Suppressor macrophage treated with lipopolysaccharide for 4 hours (primary cell): ENCODE measurements at regions not wholly inside any gene's neighbourhood (a gene's known extent, or its start where the extent isn't known, plus 50 kb on each side); places are given as distances from the start of the nearest gene placed in this dataset.
A peak's percentile ranks its signal among the peaks of the same experiment; 100 is the strongest.

Source experiments
- DNase-seq: peaks from one replicate; pipeline ENCODE4 v3.0.0-alpha.2; 2020

GRCh38 chr10:91040343-91040742, 119.5 kb upstream of the ANKRD1 start:
- no peak for DNase-seq

DNA sequence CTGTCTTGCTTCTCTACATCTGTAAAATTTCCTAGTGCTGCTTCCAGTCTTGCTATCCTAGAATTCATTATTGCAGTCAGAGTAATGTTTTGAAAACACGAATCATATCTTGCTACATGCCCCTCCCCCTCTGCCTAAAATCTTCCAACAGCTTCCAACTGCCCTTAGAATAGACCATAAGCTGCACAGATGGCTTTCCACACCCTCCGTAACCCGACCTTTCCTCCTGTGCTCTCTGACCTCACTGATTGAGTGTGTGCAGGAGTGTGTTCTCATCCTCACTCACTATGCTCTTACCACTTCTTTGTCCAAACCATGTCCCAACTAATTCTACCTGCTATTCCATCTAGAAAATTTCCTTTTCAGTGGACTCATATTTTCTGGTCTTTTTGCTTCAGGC, 121.2 kb upstream of the ANKRD1 start:
- DNase-seq = no peak

DNA sequence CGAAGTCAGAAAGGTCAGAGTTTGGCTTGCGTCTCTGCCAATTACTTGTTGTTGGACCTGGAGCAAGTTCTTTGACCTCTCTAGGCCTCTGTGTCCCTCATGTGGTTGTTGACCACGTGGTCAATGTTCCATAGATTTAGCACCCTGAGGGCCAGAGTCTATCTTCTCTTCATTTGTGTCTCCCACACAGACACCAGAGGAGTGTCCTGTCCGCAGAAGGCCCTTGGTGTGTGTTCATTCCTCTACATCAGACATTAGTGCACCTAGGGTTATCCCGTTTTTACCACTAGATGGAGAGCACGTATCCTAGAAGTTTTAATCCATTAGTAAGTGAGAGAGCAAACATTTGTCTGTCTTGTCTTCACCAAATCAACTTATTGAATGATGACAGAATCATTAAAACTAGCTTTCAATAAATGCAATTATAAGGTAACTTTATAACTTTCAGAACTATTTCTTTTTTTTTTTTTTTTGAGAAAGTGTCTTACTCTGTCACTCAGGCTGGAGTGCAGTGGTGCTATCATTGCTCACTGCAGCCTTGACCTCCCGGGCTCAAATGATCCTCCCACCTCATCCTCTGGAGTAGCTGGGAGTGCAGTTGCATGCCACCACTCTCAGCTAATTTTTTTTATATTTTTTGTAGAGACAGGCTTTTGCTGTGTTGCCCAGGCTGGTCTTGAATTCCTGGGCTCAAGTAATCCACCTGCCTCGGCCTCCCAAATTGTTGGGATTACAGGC, 122.5 kb upstream of the ANKRD1 start:
- DNase-seq = no peak

DNA sequence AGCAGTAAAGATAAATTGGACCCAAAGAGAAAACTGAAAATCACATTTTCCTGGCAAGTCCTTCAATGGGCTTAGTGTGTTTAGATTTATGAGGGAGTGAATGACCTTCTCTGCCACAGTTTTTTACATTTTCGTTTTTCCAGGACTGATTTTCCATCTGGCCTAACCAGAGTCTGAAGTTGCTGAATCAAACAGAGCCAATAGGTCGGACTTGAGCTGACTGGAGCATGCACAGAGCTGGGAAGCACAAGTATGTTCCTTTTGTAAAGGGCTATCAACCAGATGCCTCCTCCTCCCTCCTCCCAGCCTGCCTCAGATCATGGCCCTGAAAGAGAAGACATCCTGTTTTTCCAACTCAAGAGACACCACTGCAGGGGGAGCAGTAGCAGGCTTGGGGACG, 126.0 kb upstream of the ANKRD1 start:
- no peak for DNase-seq

DNA sequence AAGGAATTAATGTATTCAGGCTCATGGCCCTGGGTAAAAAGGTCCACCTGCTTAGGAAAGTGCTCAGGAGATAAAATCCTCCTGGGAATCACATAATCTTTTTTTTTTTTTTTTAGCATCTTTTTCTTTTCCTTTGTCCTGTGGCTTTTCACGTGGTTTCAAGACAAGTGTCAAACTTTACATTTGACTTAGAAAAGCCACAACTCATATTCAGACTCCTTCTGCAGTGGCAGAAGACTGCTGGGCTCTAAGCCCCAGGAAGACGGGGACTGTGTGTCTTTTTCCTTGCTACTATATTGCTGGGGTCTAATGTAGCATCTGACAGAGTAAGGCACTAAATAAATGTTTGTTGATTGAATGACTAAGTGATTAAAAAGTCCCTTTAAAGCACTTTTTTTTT, 127.5 kb upstream of the ANKRD1 start:
- no peak for DNase-seq

GRCh38 chr10:91049296-91049987, 128.6 kb upstream of the ANKRD1 start:
- no peak for DNase-seq

- DNase-seq = no peak
Observed at GRCh38 chr10:91049988-91050360, 129.1 kb upstream of the ANKRD1 start.

DNA sequence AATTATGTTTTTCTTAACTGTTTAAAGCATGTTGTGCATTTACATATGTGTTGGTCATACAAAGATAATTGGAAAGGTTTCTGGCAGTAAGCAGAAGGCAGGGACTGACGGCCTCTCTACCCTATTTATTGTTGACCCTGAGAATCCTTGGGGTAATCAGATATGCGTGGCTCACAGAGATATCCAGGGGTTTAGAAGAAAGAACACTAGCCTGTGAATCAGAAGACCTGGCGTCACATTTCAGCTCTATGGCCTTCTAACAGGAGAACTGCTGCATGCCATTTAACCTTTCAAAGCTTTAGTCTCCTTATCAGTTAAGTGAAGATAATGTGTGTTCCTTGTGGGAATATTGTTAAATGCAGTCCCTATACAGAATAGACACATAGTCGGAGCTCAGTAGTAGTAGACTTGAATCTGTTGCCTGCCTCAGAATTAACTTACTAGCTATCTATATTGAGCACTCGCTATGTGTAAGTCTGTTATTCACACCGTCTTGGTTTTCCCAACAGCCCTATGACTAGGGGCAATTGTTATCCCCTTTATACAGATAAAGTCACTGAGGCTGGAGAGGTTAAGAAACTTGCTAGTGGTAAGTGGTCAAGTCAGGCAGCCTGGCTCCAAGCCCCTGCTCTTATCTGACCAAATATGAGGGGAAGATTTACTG, 129.6 kb upstream of the ANKRD1 start:
- DNase-seq = no peak

- no peak for DNase-seq
Observed at GRCh38 chr10:91051829-91052228, 130.9 kb upstream of the ANKRD1 start.

DNA sequence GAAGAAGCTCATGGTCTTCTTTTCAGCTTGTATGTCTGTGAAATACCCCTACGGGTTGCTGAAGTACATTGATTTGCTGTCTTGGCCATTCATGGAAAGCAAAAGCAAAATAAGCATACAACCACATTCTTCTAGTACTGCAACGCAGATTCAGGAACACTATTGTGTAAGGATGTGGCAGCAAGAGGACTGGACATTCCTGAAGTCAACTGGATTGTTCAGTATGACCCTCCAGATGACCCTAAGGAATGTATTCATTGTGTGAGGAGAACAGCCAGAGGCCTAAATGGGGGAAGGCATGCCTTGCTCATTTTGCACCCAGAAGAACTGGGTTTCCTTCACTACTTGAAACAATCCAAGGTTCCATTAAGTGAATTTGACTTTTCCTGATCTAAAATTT, 133.4 kb upstream of the ANKRD1 start:
- no peak for DNase-seq

DNA sequence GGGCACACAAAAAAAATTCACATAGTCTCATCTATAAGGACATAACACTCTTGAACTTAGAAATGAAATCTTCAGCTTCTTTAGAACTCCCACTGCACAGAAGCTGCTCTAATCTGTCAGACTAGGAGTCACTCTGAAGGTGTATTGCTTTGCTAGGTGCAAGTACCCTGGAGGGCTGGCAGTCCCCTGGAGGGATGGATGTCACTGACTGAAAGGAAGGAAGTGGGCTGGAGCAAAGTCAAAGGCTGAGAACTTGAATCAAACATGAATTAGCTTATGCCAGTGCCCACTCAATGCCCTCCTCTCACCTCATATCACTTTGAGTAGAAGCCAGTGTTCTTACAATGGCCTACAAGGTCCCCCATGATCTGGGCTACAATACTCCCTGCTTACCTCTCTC, 140.3 kb upstream of the ANKRD1 start:
- DNase-seq = no peak

DNA sequence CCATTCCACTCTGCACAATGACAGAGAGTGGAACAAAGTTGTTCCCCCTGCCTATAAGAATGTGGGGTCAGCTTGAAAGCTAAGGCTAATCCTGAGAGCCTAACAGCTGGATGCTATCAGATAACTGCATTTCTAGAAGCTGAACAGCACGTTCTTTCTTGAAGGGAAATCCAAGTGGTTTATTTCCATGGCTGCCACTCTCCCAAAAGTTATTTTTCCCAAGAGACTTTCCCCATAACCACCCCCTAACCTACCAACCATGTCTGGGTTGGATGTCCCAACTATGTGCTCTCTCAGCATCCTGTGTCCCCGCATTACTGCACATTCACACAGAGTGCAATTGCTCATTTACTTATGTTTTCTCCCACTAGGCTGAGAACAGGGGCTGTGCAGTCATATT, 140.7 kb upstream of the ANKRD1 start:
- no peak for DNase-seq

GRCh38 chr10:91062091-91062490, 141.2 kb upstream of the ANKRD1 start:
- DNase-seq = no peak

DNA sequence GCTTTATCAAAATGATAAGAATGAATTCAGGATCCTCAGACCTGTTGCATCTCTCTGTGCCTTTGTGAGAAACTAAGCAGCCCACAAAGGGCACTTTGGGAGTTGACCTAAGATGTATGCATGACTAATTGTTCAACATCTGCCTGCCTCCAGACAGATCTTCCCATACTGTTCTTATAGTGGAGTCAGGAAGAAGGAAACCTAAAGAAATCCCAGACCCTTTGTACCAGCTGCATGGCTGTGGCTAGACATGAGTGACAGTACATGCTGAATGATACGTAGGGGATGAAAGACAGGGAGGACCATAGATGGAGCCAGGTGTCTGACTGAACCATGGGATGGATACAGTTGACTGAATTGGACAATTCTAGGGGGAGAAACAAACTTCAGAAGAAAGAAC, 148.7 kb upstream of the PCGF5 start:
- DNase-seq = no peak

- DNase-seq = no peak
Observed at GRCh38 chr10:91073286-91073979, 147.0 kb upstream of the PCGF5 start.

- DNase-seq = no peak
Observed at GRCh38 chr10:91076991-91077548, 143.4 kb upstream of the PCGF5 start.

GRCh38 chr10:91077549-91078071, 142.9 kb upstream of the PCGF5 start:
- no peak for DNase-seq

- DNase-seq = no peak
Observed at GRCh38 chr10:91080776-91081175, 139.7 kb upstream of the PCGF5 start.

DNA sequence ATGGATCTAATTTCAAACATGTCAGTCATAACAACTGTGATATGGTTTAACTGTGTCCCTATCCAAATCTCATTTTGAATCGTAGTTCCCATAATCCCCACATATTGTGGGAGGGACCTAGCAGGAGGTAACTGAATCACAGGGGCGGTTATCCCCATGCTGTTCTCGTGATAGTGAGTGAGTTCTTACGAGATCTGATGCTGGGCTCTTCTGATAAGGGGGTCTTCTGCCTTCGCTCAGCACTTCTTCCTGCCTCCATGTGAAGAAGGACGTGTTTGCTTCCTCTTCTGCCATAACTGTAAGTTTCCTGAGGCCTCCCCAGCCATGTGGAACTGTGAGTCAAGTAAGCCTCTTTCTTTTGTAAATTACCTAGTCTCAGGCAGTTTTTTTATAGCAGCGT, 138.0 kb upstream of the PCGF5 start:
- DNase-seq = no peak

- DNase-seq = peak; percentile 5
Observed at GRCh38 chr10:91088300-91089140, 131.9 kb upstream of the PCGF5 start.

DNA sequence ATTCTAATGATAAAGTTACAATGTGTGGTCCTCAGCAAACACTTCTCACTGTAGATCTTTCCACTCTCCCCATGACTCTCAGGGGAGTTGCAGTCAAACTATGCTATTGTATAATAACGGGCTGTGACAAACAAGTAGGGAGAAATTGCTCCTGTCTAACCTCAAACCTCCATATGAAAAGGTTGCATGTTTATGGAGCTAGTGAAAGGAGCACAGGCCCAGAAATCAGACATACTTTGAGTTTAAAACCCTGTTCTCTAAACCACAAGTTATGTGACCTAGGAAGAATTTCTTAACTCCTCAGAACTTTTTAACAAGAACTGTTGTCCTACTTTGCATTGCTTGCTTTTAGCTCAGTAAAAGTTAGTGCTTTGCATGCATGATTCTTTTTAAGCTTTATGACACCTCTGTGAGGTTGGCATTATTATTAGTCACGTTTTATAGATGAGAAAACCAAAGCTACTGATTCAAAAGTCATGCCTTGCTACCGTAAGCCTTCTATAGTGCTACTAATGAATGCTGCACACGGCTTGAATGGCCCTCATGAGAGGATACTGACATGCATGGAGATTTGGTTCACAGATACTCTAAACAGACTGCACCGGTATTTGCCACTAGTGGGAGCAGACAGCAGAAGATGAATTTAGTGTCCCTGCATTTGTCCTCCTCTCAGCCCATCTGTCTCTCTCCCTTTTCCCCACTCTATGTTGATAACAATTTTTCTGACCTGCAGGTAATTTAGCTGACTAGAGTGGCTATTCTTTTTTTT, 129.5 kb upstream of the PCGF5 start:
- no peak for DNase-seq
